GM18909 (cell line): ENCODE measurements at regions not wholly inside any gene's neighbourhood (a gene's known extent, or its start where the extent isn't known, plus 50 kb on each side); places are given as distances from the start of the nearest gene placed in this dataset.

Experiments
- ATAC-seq: cut with Tn5 transposase; IDR thresholded peaks from one replicate; pipeline ENCODE4 v1.9.1; 2021; ENCODE audit warnings: mild to moderate bottlenecking; ENCODE audit not compliant: unreplicated experiment, poor library complexity

DNA sequence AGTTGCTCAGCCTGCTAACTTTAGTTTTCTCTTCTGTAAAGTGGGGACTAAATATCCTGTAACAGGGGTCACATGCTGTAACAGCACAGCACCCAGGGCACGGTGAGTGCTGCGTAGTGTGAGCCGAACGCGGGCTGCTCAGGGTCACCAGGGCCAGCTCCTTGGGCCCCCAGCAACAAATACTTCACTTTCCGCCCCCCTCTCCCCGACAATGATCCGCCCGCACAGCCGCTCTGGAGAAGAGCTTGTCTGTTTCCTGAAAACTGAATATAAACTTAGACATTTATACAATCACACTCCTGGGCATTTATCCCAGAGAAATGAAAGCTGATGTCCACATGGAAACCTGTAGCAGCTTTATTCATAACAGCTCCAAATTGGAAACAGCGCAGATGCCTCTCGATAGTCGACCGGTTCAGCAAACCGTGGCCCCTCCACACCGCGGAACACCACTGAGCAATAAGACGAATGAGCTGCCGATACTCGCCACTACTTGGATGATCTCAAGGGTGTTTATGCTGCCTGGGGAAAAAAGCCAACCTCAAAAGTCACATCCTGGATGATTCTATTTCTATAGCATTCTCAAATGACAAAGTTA lies 267.2 kb downstream of the PARN start:
- no peak for ATAC-seq

DNA sequence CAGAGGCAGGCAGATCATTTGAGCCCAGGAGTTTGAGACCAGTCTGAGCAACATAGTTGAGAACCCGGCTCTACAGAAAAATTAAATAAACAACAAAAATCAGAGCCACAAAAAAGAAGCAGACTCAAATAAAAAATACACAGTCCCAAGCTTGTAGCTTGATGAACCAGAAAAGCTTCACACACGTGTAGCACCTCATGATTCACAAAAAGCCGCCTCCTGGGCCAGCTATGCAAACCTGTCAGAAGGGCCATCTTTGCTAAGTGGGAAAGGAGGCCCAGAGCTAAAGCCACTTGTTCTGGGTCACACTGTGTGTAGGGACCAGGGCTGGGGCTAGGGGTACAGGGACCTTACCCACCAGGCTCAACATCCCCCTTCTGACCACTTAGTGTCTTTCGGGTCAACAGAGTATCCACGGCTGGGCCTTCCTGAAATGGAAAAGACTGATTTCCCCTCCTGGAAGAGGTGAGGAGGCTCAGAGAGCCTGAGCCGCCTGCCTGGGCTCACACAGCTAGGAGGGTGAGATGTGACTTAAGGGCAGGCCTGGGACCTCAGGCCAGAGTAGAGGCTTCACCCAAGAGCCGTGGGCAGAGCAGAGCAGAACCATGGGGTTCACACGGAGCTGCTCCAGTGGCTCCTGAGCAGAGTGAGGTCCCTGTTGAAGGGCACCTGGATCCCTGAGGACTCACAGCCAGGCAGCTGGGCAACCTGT lies 269.6 kb downstream of the PARN start:
- no peak for ATAC-seq

DNA sequence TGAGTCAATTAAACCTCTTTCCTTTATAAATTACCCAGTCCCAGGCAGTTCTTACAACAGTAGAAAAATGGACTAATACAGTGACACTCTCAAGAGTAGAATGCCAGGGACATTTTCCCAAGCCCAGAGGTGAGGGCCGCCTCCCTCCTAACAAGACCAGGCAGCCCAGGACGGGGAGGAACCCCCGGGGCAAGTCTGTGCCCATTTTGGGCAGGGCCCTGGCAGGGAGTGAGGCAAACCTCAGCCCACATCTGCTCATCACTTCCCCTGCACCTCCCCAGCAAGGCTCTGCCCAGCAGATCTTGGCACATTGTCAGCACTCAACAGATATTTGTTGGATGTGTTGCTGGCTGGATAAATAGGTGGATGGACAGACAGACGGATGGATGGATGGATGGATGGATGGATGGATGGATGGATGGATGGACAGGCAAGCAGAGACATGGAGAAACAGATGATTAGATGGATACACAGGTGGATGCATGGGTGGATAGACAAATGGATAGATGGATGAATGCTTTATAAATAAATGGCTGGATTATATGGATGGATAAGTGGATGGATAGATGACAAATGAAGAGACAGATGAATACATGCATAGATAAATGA lies 271.3 kb downstream of the PARN start:
- no peak for ATAC-seq

DNA sequence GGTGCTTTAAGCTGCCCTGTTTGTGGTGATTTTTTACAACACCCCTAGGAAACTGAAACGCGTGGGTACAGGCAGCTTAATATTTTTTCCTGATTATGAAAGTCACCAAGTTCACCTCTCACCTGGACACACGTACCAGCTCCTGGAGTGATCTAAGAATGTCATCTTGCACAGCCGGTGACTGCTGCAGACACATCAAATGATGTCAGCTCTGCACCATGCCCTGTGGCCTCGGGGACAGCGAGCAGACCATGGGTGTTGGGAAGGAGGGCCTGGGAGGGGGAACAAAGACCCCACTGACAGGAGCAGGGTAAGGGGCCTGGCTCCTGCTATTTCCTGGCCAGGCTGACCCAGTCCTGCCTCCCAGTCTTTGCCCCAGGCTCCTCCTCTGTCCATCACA lies 272.7 kb downstream of the PARN start:
- ATAC-seq, result no peak

DNA sequence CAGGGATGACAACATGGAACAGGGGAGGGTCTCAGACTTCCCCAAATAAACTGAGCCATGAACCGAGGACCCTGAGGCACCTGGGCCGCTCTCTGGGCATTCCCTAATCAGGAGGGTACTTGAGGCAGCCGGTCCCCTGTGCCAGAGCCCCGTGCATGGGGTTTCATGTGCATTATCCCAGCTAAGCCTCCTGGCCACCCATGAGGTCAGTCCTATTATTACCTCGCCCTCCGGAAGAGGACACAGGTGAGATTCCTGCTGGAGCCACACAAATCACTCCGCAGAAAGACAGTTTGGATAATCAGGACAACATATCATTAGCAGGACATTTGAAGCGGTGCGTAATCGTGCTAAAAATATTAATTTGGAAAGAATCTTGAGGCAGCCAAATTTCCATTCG lies 274.0 kb downstream of the PARN start:
- ATAC-seq, result no peak

DNA sequence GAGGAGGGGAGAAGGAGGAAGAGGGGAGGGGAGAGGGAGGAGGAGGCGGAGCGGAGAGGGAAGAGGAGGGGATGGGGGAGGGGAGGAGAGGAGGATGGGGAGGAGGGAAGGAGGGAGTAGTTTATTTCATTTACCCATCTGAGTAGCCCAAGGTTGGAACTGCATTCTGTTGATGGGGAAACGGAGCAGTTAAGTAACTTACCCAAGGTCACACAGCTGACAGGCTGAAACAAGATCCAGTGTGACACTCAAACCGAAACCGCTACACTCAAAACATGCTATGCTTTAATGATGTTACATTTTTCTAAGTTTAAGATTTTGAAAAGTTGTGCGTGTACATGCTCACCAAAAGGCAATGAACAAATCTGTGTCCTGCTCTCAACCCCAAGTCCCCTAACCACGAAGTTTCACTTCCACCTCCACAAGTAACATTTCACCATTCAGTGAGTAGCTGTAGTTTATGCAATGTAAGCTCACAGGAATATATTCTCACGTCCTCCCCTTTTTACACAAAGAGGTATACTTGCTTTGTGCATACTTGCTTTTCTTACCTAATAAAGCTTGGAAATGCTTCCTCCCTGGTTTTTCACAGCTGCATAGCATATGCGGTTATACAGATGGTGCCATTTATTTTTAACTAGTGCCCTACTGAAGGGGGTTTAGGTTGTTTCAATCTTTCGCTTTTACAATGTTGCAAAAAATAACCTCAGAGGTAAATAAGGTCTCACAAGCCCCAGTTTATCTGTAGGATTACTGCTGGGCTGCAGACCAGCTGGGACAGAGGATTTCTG lies 275.3 kb downstream of the PARN start:
- peak; percentile 89 for ATAC-seq

DNA sequence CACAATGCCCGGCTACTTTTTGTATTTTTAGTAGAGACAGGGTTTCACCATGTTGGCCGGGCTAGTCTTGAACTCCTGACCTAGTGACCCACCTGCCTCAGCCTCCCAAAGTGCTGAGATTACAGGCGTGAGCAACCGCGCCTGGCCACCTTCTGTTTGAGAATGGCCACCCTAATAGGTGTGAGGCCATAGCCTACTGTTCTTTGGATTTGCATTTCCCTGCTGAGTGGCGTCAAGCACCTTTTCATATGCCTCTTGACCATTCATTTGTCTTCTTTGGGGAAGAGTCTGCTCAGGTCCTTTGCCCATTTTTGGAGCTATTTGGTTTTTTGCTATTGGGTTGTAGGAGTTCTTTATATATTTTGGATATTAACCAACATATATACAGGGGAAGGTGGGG lies 276.7 kb downstream of the PARN start:
- ATAC-seq, result no peak

DNA sequence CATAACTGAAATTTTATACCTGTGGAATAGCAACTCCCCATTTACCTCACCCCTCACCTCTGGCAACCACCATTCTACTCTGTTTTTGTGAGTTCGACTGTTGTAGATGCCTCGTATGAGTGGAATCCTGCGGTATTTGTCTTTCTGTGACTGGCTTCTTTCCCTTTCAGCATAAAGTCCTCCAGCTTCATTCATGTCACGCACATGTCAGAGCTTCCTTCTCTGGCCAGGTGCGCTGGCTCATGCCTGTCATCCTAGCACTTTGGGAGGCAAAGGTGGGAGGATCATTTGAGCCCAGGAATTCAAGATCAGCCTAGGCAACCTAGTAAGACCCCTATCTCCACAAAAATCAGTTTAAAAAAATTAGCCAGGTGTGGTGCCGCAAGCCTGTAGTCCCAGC lies 278.4 kb downstream of the PARN start:
- no peak for ATAC-seq

DNA sequence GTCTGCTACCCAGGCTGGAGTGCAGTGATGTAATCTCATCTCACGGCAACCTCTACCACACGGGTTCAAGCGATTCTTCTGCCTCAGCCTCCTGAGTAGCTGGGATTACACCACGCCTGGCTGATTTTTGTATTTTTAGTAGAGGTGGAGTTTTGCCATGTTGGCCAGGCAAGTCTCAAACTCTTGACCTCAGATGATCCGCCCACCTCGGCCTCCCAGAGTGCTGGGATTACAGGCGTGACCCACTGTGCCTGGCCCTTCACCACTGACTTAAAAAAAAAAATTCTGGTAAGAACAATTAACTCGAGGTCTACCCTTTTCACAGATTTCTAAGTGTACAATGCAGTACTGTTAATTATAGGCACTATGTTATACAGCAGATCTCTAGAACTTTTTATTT lies 279.4 kb downstream of the PARN start:
- ATAC-seq, result no peak

DNA sequence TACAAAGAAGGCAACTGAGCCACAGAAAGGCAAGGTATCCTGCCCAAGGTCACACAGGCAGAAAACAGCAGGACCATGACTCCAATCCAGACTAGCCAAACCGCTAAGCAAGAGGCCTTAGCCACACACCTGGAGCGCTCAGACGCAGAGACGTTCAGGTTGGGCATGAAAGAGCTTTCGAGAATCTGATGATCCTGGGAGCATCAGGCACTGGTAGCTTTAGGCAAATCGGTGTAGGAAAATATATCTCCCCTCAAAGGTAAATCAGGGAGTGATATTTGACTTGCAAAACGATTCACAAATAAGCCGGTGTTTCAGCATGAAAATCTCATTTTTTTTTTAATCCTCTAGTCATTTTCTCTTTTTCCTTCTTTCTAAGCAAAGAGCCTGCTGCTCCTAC lies 279.0 kb downstream of the MRTFB start:
- no peak for ATAC-seq

DNA sequence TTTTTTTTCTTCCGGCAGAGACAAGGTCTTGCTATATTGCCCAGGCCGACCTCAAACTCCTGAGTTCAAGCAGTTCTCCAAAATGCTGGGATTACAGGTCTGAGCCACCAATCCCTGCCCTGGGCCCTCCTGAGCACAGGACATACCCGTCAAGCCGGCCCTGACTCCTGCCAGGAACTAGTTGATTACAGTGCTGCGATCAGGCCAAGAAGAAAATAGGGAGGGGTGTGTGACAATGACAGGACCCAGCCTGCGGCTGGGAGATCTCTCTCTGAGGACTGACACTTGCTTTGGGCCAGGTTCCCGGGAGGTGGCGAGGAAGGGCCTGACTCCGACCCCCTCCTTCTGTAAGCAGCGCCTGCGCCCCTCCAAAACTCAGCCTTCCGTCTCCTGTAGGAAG lies 276.6 kb downstream of the MRTFB start:
- ATAC-seq, result no peak

DNA sequence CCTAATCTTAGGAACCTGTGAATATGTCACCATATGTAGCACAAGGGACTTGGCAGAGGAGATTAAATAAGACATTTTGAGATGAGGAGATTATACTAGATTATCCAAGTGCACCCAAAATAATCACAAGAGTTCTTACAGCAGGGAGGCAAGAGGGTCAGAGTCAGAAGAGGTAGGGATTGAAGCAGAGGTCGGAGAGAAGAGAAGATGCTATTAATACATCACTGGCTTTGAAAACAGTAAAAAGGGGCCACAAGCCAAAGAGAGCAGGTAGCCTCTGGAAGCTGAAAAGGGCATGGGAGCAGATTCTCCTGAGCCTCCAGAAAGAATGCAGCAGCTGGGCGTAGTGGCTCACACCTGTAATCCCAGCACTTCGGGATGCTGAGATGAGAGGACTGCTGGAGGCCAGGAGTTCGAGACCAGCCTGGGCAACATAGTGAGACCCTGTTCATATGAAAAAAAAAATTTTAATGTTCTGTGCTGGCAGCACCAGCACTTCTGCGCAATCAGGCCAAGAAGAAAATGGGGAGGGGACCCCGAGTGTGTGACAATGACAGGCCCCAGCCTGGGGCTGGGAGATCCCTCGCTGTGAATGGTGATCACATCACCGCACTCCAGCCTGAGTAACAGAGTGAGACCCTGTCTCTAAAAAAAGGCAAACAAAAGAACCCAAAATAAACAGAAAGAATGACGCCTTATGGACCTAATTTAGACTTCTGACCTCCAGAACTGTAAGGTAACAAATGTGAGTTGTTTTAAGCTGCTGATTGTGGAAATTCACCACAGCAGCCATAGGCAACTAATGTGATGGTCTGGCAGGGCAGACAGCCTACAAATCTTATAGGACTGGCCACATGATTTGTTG lies 275.4 kb downstream of the MRTFB start:
- no peak for ATAC-seq

DNA sequence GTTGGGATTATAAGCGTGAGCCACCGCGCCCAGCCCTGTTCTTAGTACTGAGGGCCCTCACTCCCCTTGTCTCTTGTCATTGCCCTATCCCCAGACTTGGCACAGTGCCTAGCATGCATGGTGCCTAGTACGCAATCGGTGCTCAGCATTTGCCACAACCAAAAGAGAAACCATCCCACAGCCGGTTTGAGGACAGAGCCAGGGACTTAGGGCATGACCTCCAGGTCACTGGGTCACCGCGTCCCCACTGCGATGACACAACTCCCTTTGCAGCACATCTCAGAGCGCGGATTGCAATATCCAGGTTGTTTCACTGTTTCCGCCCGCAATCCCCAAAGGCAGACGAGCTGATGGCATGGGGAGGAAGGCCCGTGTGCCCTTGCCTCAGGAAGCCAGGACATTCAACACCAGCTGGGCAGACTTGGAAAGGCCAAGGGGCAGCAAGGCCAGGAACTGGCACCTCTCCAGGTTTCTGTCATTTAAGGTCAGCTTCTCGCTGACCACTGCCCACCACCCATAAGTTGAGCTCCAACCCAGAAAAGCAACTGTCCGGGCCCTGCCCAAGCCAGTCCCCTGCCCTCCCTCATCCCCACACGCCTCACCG lies 274.5 kb downstream of the MRTFB start:
- ATAC-seq, result no peak

DNA sequence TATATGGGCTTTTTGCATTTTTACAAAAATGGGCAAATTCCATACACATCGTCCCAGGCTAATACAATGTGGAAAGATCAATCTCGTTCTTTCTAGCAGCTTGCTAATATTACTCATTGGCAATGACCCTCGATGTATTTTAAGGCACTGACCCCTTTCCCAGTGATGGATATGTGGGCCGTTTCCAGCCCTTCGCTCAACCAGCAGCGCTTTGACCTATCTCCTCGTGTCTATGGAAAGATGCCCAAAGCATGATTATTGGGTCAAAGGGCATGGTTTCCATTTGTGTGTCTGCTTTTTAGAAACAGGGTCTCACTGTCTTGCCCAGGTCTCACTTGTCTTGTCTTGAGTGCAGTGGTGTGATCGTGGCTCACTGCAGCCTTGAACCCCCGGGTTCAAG lies 273.8 kb downstream of the MRTFB start:
- ATAC-seq, result no peak

DNA sequence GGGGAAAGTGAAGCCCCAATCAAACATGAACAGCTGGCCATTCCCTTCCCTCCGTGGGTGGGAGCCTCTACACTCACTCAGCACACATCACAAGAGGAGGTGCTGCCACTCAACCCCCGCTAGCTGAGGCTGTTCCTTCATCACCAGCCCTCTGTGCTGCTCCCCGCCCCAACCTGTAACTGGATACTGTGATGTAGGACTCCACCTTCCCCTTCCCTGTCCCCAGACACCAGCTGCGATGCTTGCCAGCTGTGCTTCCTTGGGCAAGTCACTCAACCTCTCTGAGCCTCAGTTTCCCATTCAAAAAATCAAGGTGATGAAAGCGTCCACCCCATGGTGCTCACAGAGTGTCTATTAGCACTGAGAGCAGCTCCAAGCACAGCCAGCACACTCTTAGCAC lies 273.2 kb downstream of the MRTFB start:
- ATAC-seq, result no peak

DNA sequence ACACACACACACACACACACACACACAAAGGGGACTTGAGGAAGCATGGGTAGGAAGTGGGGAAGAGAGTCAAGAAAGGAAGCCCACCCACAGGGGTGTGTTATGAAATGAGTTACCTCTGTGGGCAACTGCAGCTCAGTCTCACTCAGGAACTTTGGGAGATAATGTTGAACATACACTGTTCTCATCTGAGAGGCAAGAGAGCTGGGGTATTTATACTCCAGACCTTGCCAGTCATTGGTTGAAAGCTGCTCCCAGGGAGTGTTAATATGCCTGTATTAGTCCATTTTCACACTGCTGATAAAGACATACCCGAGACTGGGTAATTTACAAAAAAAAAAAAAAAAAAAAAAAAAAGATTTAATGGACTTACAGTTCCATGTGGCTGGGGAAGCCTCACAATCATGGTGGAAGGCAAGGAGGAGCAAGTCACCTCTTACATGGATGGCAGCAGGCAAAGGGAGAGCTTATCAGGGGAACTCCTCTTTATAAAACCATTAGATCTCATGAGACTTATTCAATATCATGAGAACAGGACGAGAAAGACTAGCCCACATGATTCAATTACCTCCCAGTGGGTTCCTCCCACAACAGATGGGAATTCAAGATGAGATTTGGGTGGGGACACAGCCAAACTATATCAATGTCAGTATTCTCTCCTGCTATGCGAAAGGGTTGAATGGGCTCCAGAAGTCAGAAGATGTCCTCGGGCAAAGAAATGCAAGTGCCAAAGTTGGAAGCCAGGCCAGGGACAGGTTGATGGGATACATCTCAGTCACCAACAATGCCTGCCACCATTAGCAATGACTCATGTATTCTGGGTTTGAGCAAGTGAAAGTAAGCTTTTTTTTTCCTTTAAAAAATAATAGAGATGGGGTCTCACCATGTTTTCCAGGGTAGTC lies 270.5 kb downstream of the MRTFB start:
- no peak for ATAC-seq

DNA sequence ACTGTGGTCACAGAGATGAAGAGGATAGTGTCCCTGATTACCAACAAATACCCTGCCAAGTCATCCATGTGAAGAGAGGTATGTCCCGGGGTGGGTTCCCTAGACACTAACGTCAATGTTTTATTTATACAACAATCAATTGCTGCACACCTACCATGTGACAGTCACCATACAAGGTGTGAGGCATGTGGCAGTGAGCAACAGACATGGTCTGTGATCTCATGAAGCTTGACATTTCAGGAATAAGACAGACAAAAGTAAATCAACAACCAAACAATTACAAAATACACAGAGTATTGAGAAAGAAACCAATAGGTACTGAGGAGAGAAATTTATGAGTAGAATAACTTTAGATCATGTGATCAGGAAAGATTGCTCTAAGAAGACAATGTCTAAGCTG lies 268.6 kb downstream of the MRTFB start:
- no peak for ATAC-seq

DNA sequence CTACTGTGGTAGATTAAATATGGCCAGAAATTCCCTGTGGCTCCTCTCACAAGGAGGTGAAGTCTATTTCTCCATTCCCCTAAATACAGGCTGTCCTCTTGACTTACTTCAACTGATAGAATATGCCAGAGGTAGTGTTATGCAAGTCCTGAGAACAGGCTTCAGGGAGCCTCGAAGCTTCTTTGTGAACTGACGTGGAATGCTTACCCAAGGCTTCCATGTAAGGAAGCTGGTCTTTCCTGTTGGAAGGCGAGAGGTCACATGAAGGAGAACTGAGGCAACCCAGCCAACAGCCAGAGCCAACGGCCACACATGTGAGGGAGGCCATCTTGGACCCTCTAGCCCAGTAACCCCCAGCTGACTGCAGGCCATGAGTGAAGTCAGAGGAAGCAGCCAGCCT lies 267.9 kb downstream of the MRTFB start:
- no peak for ATAC-seq

DNA sequence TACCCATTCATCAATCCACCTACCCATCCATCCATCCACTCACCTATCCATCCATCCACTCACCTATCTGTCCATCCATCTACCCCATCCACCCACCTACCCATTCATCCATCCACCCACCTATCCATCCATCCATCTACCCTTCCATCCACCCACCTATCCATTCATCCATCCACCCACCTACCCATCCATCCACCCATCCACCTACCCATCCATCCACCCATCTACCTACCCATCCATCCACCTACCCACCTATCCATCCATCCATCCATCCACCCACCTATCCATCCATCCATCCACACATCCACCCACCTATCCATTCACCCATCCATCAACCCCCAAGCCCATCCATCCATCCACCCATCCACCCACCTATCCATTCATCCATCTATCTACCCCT lies 267.1 kb downstream of the MRTFB start:
- no peak for ATAC-seq
